SK-N-SH (cell line): ENCODE measurements at regions not wholly inside any gene's neighbourhood (a gene's known extent, or its start where the extent isn't known, plus 50 kb on each side); places are given as distances from the start of the nearest gene placed in this dataset.

Experiments used
- RAD21 ChIP-seq: IDR thresholded peaks from 2 replicates; pipeline ENCODE4 v1.6.1; 2012; ENCODE audit warnings: mild to moderate bottlenecking, low read length
- TAF1 ChIP-seq: IDR thresholded peaks from 2 replicates; pipeline ENCODE4 v1.6.1; 2012; ENCODE audit warnings: low read depth, mild to moderate bottlenecking, low read length, moderate library complexity, borderline replicate concordance
- YY1 ChIP-seq: IDR thresholded peaks from 2 replicates; pipeline ENCODE4 v1.4.0; 2012; ENCODE audit warnings: low read depth, mild to moderate bottlenecking
- TF ChIP-seq, protein P1 (sequence below): IDR thresholded peaks from 2 replicates; pipeline ENCODE4 v1.6.1; 2012; ENCODE audit warnings: mild to moderate bottlenecking, low read depth, low read length, moderate library complexity

DNA sequence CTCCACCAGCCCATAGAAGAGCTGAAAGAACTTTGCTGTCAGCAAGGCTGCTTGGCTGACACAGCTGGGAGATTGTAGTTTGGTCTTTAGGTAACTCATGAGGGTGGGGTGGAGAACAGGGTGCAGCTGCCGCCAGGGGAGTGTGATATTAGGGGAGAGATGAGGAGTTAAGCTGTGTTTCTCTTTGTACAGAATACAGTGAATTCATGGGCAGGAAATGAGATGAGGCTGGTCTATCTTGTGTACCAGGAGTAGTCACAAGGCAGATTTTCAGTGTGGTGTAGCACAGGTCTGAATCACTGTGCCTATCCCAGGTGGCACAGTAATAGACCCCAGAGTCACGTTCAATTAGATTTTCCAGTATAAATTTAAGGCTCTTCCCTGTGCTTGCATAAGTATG, 56.6 kb upstream of the TARP start:
- no peak for TF ChIP-seq RAD21
- no peak for TF ChIP-seq TAF1
- TF ChIP-seq YY1, result no peak
- TF ChIP-seq, protein P1, sequence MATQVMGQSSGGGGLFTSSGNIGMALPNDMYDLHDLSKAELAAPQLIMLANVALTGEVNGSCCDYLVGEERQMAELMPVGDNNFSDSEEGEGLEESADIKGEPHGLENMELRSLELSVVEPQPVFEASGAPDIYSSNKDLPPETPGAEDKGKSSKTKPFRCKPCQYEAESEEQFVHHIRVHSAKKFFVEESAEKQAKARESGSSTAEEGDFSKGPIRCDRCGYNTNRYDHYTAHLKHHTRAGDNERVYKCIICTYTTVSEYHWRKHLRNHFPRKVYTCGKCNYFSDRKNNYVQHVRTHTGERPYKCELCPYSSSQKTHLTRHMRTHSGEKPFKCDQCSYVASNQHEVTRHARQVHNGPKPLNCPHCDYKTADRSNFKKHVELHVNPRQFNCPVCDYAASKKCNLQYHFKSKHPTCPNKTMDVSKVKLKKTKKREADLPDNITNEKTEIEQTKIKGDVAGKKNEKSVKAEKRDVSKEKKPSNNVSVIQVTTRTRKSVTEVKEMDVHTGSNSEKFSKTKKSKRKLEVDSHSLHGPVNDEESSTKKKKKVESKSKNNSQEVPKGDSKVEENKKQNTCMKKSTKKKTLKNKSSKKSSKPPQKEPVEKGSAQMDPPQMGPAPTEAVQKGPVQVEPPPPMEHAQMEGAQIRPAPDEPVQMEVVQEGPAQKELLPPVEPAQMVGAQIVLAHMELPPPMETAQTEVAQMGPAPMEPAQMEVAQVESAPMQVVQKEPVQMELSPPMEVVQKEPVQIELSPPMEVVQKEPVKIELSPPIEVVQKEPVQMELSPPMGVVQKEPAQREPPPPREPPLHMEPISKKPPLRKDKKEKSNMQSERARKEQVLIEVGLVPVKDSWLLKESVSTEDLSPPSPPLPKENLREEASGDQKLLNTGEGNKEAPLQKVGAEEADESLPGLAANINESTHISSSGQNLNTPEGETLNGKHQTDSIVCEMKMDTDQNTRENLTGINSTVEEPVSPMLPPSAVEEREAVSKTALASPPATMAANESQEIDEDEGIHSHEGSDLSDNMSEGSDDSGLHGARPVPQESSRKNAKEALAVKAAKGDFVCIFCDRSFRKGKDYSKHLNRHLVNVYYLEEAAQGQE, result no peak
